Embryonic facial prominence (tissue), 1 donor: ENCODE measurements at regions not wholly inside any gene's neighbourhood (a gene's known extent, or its start where the extent isn't known, plus 50 kb on each side); places are given as distances from the start of the nearest gene placed in this dataset.
"Not testable (repeated sequence)": the region's sequence is repeated elsewhere in the genome, so short reads cannot be mapped to it uniquely, and the experiment has no call there.

ENCODE experiments used
- DNase-seq: peaks from one replicate; pipeline ENCODE4 v3.0.0-alpha.2; 2016; ENCODE audit errors: extremely low spot score

DNA sequence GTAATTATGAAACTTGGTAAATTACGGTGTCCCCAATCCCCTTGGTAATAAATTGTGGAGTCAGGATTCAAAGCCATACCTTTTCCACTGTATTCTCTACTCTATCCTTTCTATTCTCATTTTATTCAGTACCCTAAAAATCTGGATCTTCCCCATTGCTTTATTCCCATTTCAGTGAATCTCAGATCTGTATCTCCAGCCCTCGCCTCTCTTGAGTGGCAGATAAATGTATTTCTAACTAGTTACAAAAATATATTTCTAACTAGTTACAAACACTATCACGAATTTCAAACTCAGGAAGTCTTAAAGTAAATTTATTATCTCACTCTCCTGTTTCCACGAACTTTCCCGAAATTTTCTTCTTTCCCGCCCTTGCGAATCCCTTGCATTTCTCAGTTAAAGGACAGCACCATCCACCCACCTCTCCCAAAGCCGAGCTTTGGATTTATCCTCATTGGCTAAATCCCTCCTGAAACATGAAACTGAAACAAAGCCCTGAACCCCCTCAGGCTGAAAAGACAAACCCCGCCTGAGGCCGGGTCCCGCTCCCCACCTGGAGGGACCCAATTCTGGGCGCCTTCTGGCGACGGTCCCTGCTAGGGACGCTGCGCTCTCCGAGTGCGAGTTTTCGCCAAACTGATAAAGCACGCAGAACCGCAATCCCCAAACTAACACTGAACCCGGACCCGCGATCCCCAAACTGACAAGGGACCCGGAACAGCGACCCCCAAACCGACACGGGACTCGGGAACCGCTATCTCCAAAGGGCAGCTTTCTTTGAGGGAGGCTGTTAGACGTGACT, 164.3 kb upstream of the PABPC3 start:
- no peak for DNase-seq

DNA sequence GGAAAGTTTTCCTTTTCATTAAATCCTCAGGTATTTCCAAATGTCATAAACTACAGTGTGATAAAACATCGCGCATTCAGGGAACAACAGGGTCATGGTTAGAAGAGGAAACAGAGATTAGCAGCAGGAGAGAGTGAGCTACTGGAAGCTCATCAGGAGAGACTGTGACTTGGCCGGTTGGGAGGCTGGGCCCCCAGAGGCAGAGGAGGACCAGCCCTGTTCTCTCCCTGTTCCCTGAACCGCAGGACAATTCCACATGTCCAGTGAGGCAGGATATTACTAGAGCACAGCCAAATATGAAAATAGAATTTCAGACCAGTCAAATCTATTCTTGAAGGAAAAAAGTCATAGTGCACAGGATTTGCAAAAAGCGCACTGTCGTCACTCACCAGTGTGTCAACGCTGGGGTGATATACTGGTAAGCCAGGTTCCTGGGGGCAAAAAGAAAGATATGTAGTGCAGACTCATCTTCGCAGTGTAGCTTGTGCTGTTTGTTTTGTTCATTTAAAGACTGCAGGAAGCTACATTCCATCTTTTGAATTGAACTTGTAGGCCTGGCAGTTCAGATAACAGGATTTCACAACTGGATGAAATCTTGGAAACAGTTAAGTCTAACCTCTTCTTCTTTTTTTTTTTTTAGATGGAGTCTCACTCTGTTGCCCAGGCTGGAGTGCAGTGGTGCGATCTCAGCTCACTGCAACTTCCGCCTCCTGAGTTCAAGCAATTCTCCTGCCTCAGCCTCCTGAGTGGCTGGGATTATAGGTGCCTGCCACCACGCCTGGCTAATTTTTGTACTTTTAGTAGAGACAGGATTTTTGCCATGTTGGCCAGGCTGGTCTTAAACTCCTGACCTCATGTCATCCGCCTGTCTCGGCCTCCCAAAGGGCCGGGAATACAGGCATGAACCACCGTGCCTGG, 162.6 kb upstream of the PABPC3 start:
- not testable (repeated sequence) for DNase-seq

DNA sequence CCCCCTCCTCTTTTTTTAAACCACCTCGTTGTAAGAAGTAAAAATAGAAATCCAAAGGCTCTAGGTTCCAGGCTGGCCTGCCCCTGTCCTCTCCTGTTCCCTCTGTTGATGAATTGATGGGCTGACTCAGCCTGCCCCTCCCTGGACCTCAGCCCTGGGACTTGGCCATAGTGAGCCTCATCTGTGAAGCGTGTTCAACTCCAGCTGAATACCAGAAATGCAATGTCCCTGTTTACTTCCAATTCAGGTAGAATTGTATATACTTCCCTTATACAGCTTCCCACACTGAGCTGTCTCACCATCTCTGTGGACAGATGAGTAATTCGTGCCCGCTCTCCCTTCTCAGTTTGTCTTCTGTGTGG, 161.9 kb upstream of the PABPC3 start:
- not testable (repeated sequence) for DNase-seq

DNA sequence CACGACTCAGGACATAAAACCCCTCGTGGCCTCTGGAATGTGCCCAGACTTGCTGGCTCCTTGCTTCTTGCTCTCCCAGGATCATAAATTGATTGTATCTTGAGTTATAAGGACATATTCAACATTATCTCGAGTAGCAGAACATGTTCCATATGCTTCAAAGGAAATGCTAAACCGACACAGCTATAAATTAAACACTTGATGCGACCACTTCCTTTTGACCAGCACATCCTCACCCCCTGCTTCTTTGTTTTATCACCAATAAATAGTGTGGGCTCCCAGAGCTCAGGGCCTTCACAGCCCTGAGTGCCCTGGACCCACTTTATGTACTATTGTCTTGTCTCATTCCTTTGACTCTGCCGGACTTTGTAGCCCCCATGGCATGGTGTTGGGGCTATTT, 157.0 kb upstream of the PABPC3 start:
- DNase-seq, result no peak

DNA sequence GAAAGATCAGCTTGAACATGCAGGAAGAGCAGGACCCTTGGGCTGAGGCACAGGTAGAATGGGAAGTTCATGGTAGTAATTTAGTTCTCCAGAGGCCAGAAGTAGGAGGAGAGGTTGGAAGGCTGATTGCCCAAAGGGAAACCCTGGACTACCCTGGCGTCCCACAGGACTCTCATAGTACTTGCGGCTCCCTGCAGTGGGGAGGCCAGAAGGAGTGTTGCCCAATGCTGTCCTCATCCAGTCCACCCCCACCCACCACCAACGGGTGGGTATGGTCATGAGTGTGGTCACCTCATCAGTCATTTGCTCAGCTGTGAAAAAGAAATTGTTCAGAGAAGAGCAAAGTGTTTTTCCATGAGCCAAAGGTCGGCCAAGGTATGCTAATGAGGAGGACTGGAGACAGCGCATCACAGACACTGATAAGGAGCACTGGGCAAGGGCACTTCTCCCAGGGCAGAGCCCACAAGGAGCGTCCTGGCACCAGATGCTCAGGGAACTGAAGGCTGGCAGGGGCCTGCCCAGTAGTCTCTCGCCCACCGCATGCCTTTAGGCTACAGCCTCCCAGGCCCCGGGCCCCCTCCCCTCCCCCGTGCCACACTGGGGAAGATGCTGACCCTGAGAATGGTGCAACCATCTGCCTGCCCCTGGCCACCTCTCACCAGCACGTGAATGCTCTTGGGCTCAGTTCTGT, 154.8 kb upstream of the PABPC3 start:
- not testable (repeated sequence) for DNase-seq

DNA sequence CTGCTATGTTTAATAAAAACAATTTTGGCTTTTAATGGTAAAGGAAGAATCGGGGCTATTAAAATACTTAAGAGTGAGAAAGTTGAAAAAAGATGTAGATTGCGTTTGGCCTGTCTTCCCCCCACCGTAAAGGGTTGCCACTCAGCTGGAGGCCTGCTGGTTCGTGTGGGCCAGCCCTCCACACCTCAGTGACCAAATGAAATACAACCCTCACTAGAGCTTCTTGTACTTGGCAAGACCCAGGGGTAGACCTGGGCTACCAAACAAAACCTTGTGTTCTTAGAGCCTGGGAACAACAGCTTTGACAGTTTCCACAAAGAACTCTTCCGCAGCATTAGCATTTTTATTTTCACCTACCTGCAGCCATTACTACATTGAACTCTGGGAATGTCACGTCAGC, 152.8 kb upstream of the PABPC3 start:
- no peak for DNase-seq

DNA sequence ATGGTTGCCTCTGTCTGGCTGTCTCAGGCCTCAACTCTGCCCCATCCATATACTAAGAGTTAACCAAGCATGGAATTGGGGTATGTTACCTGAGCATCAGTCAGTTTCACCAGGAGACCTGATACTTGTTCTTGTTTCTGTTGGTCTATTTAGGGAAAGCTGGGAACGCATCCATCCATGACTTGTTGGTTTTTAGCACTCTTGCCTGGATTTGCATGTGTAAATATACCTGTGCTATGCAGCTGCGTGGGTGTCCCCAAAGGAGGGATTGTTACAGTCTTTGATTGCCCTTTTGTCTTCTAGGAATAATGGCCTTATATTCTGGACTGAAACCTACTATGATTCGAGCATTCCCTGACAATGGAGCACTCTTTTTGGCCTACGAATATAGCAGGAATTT, 151.9 kb upstream of the PABPC3 start:
- DNase-seq, result not testable (repeated sequence)

DNA sequence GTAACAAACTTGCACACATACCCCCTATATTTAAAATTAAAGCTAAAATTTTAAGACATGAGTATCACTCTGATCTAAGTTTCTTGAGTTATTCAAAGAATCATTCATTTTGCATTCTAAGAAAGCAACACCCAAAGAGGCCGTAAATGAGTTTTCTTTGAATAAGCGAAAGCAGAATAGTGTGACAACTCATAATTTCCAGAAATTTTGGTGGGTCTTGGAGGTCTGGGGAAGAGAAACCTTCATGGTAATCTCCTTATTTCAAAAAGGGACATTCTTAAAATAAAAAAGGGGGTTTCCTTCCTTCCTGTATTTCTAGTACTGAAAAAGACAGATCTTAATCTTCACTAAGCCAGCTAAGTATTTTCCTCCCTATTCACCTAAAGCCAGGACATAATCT, 147.0 kb upstream of the PABPC3 start:
- DNase-seq, result not testable (repeated sequence)

DNA sequence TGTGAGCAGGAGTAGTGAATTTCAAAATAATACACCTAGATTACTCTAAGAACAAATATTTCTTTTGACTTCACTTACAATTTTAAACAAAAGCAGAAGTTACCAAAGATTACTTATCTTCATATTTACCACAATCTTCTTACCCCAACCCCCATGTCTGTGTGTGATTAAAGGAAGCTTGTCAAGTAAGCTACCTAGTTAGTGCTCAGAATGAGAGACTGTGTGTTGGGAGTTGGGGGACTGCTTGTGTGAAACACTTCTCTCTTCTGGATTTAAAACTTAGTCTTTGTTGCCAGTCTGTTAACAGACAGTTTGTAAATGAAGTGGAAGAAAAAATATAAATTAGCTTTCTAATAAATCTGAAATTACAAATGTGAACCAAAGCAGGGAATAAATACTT, 145.3 kb upstream of the PABPC3 start:
- DNase-seq, result not testable (repeated sequence)

DNA sequence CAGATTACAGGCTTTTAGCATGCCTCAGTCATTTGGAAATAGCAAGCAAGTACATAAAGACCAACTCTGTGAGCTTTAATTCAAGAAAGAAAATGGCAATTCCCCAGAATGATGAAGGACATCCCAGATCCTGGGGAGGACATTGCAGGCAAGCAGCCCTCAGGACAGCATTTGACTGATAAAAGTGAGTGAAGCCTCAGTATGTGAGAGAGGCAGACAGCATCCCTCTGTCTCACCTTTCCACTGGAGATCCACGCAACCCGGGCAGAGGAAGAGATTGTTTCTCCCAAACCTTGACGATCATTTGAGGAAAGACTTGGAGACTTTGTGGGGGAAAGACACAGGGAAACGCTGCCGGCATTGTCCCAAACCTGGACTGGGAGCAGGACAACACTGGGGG, 128.0 kb upstream of the PABPC3 start:
- not testable (repeated sequence) for DNase-seq

DNA sequence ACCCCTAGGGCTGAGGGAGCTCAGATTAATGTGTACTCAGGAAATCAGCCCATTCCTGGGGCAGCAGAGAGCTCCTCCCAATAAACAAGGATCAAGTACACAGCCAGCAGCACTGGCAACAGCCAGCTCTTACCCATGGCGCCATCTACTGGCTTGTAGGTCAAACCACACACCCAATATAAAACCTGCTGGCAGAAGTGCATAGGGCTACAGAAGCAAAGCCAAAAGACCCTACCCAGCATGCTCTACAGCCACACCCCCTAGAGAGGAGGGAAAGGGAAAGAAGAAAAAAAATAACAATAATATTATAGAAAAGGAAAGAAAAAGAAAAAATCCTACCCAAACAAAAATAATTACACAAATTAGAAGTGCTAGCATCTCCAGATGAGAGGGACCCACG, 127.5 kb upstream of the PABPC3 start:
- not testable (repeated sequence) for DNase-seq

DNA sequence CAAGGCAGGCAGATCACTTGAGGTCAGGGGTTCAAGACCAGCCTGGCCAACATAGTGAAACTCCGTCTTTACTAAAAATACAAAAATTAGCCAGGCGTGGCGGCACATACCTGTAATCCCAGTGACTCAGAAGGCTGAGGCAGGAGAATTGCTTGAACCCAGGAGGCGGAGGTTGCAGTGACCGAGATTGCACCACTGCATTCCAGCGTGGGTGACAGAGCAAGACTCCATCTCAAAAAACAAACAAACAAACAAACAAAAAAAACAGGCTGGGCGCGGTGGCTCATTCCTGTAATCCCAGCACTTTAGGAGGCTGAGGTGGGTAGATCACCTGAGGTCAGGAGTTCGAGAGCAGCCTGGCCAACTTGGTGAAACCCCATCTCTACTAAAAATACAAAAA, 122.8 kb upstream of the PABPC3 start:
- not testable (repeated sequence) for DNase-seq

DNA sequence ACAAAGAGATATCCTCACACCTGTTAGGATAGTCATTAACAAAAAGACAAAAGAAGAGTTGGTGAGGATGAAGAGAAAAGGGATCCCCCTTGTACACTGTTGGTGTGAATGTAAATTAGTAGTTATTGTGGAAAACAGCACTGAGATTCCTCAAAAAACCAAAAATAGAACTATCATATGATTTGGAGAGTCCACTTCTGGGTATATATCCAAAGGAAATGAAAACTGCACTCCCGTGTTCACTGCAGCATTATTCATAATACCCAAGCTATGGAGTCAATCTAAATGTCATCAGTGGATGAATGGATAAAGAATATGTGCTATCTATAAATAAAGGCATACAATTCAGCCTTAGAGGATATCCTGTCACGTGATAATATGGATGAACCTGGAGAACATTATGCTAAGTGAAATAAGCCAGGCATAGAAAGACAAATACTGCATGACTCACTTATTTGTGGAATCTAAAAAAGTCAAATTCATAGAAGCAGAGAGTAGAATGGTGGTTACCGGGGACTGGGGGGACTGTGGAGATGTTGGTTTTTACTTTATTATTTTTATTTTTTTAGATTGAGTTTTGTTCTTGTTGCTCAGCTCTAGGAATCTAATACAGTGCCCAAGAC, 114.6 kb upstream of the PABPC3 start:
- DNase-seq, result not testable (repeated sequence)

DNA sequence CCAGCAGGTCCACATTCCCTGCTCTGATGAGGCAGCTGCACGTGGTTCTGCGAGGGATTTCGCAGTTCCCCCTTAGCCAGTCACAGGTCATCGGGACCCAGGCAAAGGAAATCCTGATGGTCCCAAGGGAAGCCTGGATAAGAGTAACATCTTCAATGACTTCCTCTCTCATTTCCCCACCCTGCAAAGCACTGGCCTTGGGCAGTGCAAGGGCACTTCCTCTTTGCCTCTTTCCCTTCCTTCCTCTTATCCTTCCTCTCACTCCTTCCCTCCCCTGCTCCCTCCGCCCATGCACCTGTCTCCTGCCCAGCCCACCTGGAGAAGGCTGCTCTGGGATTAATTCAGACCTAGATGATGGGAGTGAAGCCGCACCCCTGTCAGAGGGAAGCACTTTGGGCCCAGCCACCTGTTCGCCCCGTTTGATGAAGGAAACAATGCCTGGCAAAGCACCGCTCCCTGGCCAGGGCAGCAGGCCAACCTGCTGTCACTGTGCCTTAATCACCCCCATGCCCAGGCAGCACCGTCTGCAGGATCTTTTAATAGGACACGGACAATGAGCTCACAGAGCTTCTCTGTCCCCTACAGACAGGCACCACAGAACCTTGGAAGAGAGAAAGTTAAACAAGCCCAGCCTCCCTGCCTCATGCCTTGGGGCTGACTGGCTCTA, 113.5 kb upstream of the PABPC3 start:
- DNase-seq, result no peak

DNA sequence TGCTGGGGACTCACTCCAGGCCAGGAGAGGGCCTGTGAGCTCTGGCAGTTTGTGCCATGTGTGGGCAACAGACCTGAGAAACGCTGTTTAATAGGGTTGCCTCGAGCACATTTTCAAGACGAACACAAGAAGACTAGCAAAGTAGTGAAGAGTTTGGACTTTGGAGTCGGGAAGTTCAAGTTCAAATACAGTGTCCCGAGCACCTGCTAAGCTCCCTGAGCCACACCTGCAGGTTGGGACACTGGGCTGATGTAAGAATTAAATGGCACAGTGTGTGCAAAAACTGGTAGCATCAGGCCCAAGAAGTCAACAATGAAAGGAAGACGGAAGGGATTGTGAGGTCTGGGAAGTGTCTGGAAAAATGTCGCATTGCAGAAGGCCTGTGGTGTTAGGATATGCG, 112.8 kb upstream of the PABPC3 start:
- DNase-seq, result no peak

DNA sequence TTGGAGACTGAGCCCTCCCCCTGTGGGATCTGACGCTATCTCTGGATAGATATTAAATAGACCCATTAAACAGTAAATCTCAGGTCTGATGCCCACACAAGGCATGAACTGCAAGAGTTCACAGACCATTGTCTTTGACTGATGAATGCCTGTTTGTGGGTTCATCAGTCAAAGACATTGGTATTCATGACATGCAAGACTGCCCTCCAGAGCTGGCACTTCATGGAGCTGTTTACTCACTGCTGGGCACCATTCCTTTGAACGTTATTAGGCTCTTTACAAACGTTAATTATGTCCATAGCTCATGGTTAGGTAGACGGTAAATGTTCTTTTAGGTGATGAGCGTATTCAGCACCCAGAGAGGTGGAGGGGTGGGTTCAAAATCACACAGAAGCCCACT, 111.8 kb upstream of the PABPC3 start:
- no peak for DNase-seq

DNA sequence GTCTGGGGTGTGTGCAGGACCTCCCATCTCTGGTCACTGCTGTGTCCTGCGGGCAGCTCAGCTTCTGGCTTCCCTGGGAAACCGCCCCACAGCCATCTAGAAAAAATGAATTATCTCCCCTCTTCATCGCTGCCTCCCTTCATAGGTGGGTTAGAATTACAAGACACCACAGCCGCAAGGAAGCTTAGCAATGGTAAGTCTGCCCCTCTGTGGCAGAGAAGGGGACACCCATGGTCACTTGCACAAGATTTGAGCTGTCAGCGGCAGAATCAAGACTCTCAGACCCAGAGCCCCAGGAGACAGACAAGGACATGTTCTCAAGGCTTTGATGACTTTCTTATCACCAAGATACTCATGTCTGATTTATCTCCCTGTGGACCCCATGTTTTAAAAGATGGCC, 110.8 kb upstream of the PABPC3 start:
- DNase-seq, result no peak

DNA sequence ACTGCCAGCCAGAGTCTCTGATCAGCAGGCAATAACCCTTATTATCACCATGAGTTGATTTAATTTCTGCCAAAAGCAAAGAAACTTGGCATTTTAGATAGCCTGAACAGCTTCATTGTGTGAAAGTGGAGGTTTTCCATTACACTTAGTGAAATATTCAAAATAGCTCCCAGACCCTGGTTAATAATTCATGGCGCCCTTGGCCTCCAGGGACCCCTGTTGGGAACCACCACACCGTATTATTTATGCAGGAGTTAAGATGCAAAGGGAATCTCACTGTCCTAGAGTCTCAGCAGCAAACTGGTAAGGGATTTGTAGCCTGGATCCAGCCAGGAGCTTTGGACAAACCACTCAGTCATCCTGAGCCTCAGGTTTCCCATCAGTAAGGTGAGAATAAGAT, 110.0 kb upstream of the PABPC3 start:
- DNase-seq, result no peak

DNA sequence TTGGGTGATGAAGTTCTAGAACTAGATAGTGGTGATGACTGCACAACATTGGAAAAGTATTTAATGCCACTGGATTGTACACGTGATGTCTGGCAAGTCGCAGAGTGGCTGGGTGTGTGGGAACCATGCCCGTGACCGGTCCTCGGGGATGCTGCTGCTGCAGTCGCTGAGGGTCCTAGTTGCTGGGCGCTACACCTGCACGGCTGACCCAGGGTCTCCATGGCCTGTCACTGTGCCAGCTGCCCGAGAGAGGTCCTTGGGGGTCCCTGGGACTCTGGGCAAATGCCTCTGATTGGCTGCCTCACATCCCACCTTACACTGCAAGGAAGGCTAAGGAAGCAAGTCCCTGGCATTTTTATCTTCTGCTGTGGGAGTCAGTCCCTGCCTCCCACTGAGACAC, 109.1 kb upstream of the PABPC3 start:
- DNase-seq, result no peak

DNA sequence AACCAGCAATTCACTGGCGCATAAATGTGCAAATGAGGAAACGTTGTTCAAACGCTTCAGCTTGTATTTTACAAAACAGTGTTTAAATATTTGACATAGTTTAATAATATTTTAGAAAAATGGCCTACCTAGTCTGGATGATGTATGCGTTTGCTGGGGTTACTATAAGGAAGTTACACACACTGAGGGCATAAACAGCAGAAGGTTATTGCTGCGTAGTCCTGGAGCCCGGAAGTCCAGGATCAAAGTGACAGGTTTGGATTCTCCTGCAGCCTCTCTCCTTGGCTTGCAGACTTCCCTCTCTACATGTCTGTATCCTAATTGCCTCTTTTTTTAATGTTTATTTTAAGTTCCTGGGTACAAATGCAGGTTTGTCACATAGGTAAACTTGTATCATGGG, 106.0 kb upstream of the PABPC3 start:
- not testable (repeated sequence) for DNase-seq

DNA sequence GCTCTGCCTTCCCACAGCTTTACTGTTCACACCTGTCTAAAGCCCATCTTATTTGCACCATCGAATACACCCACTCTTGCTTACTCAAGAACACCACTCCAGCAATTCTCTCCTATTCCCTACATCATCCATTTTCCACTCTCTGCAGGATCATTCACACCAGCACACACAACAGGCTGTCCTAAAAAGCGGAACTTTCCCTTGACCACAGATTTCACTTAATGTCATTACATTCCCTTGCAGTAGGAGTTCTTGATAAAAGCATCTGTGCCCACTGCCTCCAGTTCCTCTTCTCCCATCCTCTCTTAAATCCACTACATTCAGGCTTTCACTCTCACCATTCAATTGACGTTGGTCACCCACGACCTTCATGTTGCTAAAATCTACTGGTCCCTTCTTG, 103.0 kb upstream of the PABPC3 start:
- DNase-seq, result not testable (repeated sequence)
